ENCODE measurements at regions not wholly inside any gene's neighbourhood (a gene's known extent, or its start where the extent isn't known, plus 50 kb on each side); places are given as distances from the start of the nearest gene placed in this dataset.

GRCh38 chr21:28699596-28700259 is 292.9 kb downstream of the LTN1 start:
- H3K9me3 ChIP-seq (replicated peaks) = peaks cover 15% of the 10 kb centered on the region
- no peak overlapping the region for H3K27ac ChIP-seq (replicated peaks)
- no peak for DNase-seq
- no peaks in the 10 kb centered on the region for H3K36me3 ChIP-seq
- peaks cover 13% of the 10 kb centered on the region for H3K4me1 ChIP-seq
- H3K27me3 ChIP-seq (ENCODE audit: low read depth) = no peaks in the 10 kb centered on the region
- H3K4me3 ChIP-seq = no peak overlapping the region
- intact Hi-C loops (cut with micrococcal nuclease) = no loop called here
- no peak for TF ChIP-seq CTCF (IDR thresholded peaks at IDR 0.05; ENCODE audit: borderline replicate concordance)

- Histone ChIP-seq H3K4me3 (no peak overlapping the region), H3K36me3 (no peaks in the 10 kb centered on the region), H3K4me1 (peaks cover 7% of the 10 kb centered on the region), H3K27ac (replicated peaks) (no peak overlapping the region), H3K27me3 (ENCODE audit: low read depth) (no peaks in the 10 kb centered on the region), H3K9me3 (replicated peaks) (peaks cover 15% of the 10 kb centered on the region)
- DNase-seq = no peak
- no peak for TF ChIP-seq CTCF (IDR thresholded peaks at IDR 0.05; ENCODE audit: borderline replicate concordance)
- intact Hi-C loops (cut with micrococcal nuclease) = no loop called here
These were observed 293.5 kb downstream of the LTN1 start for GRCh38 chr21:28699186-28699585.

- Histone ChIP-seq H3K36me3 (no peaks in the 10 kb centered on the region), H3K4me3 (no peak overlapping the region), H3K9me3 (replicated peaks) (peaks cover 4% of the 10 kb centered on the region), H3K27me3 (ENCODE audit: low read depth) (no peaks in the 10 kb centered on the region), H3K4me1 (no peaks in the 10 kb centered on the region), H3K27ac (replicated peaks) (no peak overlapping the region)
- intact Hi-C loops (cut with micrococcal nuclease) = no loop called here
- DNase-seq = no peak
- TF ChIP-seq CTCF (IDR thresholded peaks at IDR 0.05; ENCODE audit: borderline replicate concordance) = no peak
These were observed 295.8 kb downstream of the LTN1 start for GRCh38 chr21:28696844-28697410.

- no peaks in the 10 kb centered on the region for H3K4me1 ChIP-seq
- intact Hi-C loops (cut with micrococcal nuclease) = no loop called here
- no peaks in the 10 kb centered on the region for H3K27me3 ChIP-seq (ENCODE audit: low read depth)
- no peak for DNase-seq
- no peaks in the 10 kb centered on the region for H3K9me3 ChIP-seq (replicated peaks)
- no peak overlapping the region for H3K4me3 ChIP-seq
- no peak overlapping the region for H3K27ac ChIP-seq (replicated peaks)
- H3K36me3 ChIP-seq = no peaks in the 10 kb centered on the region
- no peak for TF ChIP-seq CTCF (IDR thresholded peaks at IDR 0.05; ENCODE audit: borderline replicate concordance)
These were observed 299.2 kb downstream of the LTN1 start for GRCh38 chr21:28693476-28693875.

- DNase-seq = no peak
- H3K4me1 ChIP-seq = no peaks in the 10 kb centered on the region
These were observed 302.5 kb downstream of the LTN1 start for GRCh38 chr21:28690196-28690595.

More at GRCh38 chr21:28690196-28690595, 302.5 kb downstream of the LTN1 start:
- no peak overlapping the region for H3K27ac ChIP-seq (replicated peaks)
- no peaks in the 10 kb centered on the region for H3K27me3 ChIP-seq (ENCODE audit: low read depth)
- intact Hi-C loops (cut with micrococcal nuclease) = no loop called here
- H3K36me3 ChIP-seq = no peaks in the 10 kb centered on the region
- no peaks in the 10 kb centered on the region for H3K9me3 ChIP-seq (replicated peaks)
- TF ChIP-seq CTCF (IDR thresholded peaks at IDR 0.05; ENCODE audit: borderline replicate concordance) = no peak
- no peak overlapping the region for H3K4me3 ChIP-seq

All from left ventricle myocardium inferior (tissue), 1 donor.